ENCODE measurements at regions not wholly inside any gene's neighbourhood (a gene's known extent, or its start where the extent isn't known, plus 50 kb on each side); places are given as distances from the start of the nearest gene placed in this dataset.

- peak overlapping the region; percentile 39 for H3K27ac Mint-ChIP-seq
- peaks cover 93% of the 10 kb centered on the region for H3K4me1 Mint-ChIP-seq
- TF ChIP-seq CTCF (IDR thresholded peaks at IDR 0.05), result no peak
- no peaks in the 10 kb centered on the region for H3K9me3 Mint-ChIP-seq
- no peak overlapping the region for H3K4me3 Mint-ChIP-seq
- no peak for DNase-seq
- peaks cover 3% of the 10 kb centered on the region for H3K27me3 Mint-ChIP-seq (ENCODE audit: low read depth, poor library complexity)
- no peaks in the 10 kb centered on the region for H3K36me3 Mint-ChIP-seq (ENCODE audit: low read depth)
Measured at GRCh38 chr17:77385750-77386501, 245.2 kb downstream of the SEC14L1 start.

DNA sequence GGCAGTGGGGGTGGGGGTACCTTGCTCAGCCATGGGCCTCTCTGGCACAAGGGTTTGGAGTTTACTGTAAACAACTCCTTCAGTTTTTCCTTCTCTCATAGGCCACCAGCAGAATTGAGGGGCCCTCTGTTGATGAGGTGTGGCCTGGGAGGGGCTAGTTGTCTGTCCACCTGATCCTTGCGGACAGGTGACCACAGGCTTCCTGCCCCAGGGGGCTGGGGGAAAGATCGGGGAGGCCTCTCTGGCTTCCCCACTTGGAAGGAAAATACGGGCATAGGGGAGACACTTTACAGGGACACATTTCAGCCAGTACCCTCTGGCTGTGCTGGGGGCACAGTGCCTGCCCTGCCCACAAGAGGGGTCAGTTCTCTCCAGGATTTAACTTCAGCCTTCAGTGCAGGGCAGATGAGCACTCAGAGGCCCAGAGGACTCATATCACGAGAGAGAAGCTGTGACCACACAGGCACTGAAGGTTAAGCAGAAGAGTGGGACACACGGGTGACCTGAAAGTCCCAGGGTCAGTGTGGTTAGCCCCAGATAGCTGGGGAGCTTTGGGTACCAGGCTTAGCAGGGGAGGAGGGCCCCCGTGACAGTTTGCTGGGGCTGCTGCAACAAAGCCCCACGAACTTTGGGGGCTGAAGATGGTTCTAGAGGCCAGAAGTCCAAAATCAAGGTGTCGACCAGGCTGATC, 245.9 kb downstream of the SEC14L1 start:
- Mint-ChIP-seq H3K4me3 (no peak overlapping the region), H3K36me3 (ENCODE audit: low read depth) (no peaks in the 10 kb centered on the region), H3K27ac (peak overlapping the region; percentile 39), H3K9me3 (no peaks in the 10 kb centered on the region), H3K27me3 (ENCODE audit: low read depth, poor library complexity) (peaks cover 3% of the 10 kb centered on the region), H3K4me1 (peaks cover 93% of the 10 kb centered on the region)
- TF ChIP-seq CTCF (IDR thresholded peaks at IDR 0.05), result no peak
- DNase-seq, result no peak

- peak overlapping the region; percentile 98 for H3K27ac Mint-ChIP-seq
- TF ChIP-seq CTCF (IDR thresholded peaks at IDR 0.05), result no peak
- peaks cover 3% of the 10 kb centered on the region for H3K27me3 Mint-ChIP-seq (ENCODE audit: low read depth, poor library complexity)
- H3K36me3 Mint-ChIP-seq (ENCODE audit: low read depth), result no peaks in the 10 kb centered on the region
- no peak for DNase-seq
- H3K9me3 Mint-ChIP-seq, result no peaks in the 10 kb centered on the region
- peaks cover 93% of the 10 kb centered on the region for H3K4me1 Mint-ChIP-seq
- peak overlapping the region; percentile 52 for H3K4me3 Mint-ChIP-seq
Measured at GRCh38 chr17:77387891-77388290, 247.1 kb downstream of the SEC14L1 start.

- peak; percentile 59 for DNase-seq
- peak overlapping the region; percentile 52 for H3K4me3 Mint-ChIP-seq
- peaks cover 3% of the 10 kb centered on the region for H3K27me3 Mint-ChIP-seq (ENCODE audit: low read depth, poor library complexity)
- no peaks in the 10 kb centered on the region for H3K9me3 Mint-ChIP-seq
- H3K27ac Mint-ChIP-seq, result peak overlapping the region; percentile 98
- peaks cover 92% of the 10 kb centered on the region for H3K4me1 Mint-ChIP-seq
- no peak for TF ChIP-seq CTCF (IDR thresholded peaks at IDR 0.05)
- no peaks in the 10 kb centered on the region for H3K36me3 Mint-ChIP-seq (ENCODE audit: low read depth)
Measured at GRCh38 chr17:77388384-77389306, 247.9 kb downstream of the SEC14L1 start.

- H3K36me3 Mint-ChIP-seq (ENCODE audit: low read depth), result no peaks in the 10 kb centered on the region
- peaks cover 90% of the 10 kb centered on the region for H3K4me1 Mint-ChIP-seq
- no peaks in the 10 kb centered on the region for H3K9me3 Mint-ChIP-seq
- peaks cover 3% of the 10 kb centered on the region for H3K27me3 Mint-ChIP-seq (ENCODE audit: low read depth, poor library complexity)
- H3K4me3 Mint-ChIP-seq, result no peak overlapping the region
- no peak for DNase-seq
- no peak overlapping the region for H3K27ac Mint-ChIP-seq
- TF ChIP-seq CTCF (IDR thresholded peaks at IDR 0.05), result no peak
Measured at GRCh38 chr17:77390870-77391269, 250.1 kb downstream of the SEC14L1 start.
